ENCODE measurements at regions not wholly inside any gene's neighbourhood (a gene's known extent, or its start where the extent isn't known, plus 50 kb on each side); places are given as distances from the start of the nearest gene placed in this dataset.
A peak's percentile ranks its signal among the peaks of the same experiment; 100 is the strongest.

DNA sequence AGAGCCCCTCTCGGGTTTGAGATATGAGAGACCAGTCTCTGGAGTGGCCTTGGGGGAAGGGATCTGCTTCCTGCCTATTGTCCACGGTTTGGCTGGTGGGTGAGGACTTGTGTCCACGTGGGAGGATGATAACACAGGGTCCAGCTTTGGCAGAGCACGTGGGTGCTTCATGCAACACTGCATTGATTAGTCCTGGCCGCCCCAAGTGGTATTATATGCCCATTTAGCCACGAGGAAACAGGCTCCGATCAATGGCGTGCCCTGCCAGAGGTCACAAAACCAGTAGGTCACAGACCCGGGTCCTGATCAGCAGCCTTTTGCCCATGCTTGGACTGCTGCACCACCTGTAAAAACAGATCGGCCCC is 141.6 kb downstream of the RGS9 start:
- H3K27ac ChIP-seq (ENCODE audit: low read length): no peak overlapping the region
- H3K9ac ChIP-seq (ENCODE audit: low read depth, low read length): no peak overlapping the region

DNA sequence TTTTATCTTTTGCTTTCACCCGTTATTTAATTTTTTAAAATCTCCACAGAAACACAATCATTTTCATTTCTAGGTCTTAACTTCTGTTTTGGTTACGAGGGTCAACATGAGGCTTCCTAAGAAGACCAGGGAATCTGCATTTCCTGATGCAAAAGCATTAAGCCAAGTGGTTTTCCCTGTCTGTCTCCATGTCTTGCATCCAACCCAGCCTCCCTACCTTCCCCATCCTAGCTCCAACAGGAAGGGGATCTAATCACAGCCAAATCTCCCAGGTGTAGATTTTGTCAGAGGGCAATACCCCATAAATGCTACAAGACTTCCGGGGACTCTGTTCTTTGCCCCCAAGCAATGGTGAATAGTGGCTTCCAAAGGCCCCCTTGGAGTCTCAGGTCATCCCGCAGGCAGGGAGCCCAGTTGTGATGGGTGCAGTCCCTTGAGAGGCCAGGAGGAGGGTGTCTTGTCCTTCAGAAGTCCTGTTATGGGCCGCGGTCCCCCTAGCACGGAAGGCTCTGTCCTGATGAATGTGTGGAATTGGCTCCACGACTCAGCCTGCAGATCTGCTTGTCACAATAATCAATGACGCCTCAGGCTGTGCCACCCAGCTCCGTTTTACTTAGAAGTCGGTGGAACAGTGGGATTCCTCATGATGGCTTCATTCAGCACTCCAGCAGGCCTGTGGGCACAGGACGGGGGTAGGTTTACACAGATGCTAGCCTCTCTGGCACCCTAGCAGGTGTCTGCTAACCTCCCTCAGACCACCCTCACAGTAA is 141.1 kb downstream of the RGS9 start:
- no peaks in the 10 kb centered on the region for H3K36me3 ChIP-seq (ENCODE audit: insufficient read depth, low read length)
- TF ChIP-seq, protein P1, sequence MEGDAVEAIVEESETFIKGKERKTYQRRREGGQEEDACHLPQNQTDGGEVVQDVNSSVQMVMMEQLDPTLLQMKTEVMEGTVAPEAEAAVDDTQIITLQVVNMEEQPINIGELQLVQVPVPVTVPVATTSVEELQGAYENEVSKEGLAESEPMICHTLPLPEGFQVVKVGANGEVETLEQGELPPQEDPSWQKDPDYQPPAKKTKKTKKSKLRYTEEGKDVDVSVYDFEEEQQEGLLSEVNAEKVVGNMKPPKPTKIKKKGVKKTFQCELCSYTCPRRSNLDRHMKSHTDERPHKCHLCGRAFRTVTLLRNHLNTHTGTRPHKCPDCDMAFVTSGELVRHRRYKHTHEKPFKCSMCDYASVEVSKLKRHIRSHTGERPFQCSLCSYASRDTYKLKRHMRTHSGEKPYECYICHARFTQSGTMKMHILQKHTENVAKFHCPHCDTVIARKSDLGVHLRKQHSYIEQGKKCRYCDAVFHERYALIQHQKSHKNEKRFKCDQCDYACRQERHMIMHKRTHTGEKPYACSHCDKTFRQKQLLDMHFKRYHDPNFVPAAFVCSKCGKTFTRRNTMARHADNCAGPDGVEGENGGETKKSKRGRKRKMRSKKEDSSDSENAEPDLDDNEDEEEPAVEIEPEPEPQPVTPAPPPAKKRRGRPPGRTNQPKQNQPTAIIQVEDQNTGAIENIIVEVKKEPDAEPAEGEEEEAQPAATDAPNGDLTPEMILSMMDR (IDR thresholded peaks at IDR 0.05; ENCODE audit: borderline replicate concordance, extremely low read depth, low read length, poor library complexity, severe bottlenecking): peak; percentile 59
- TF ChIP-seq EZH2 (IDR thresholded peaks at IDR 0.05; ENCODE audit: borderline replicate concordance, low read depth, low read length, severe bottlenecking): no peak
- no peak for DNase-seq
- H3K79me2 ChIP-seq (ENCODE audit: insufficient read depth, low read length): no peaks in the 10 kb centered on the region
- H3K27me3 ChIP-seq (ENCODE audit: insufficient read depth, low read length, poor library complexity): no peaks in the 10 kb centered on the region
- H3K4me3 ChIP-seq (ENCODE audit: low read depth in 1 of 2, low read length in 2 of 2): no peak overlapping the region
- H3K9ac ChIP-seq (ENCODE audit: low read depth, low read length): no peak overlapping the region
- H3K4me2 ChIP-seq (ENCODE audit: insufficient read depth, low read length): no peak overlapping the region
- H2AFZ ChIP-seq (ENCODE audit: low read depth, low read length): no peak overlapping the region
- no peak for ATAC-seq (ENCODE audit: insufficient read depth, low read depth)
- no peaks in the 10 kb centered on the region for H3K9me3 ChIP-seq (ENCODE audit: insufficient read depth, low read length, severe bottlenecking)
- H3K4me1 ChIP-seq (ENCODE audit: insufficient read depth, low read length): no peaks in the 10 kb centered on the region
- no peak overlapping the region for H3K27ac ChIP-seq (ENCODE audit: low read length)
- H4K20me1 ChIP-seq (ENCODE audit: insufficient read depth, low read length): no peaks in the 10 kb centered on the region; the same call in 1 of the 2 replicates

More for the DNA sequence above, 141.6 kb downstream of the RGS9 start:
- Histone ChIP-seq H3K4me3 (ENCODE audit: low read depth in 1 of 2, low read length in 2 of 2) (no peak overlapping the region), H3K79me2 (ENCODE audit: insufficient read depth, low read length) (no peaks in the 10 kb centered on the region), H4K20me1 (ENCODE audit: insufficient read depth, low read length) (no peaks in the 10 kb centered on the region; the same call in 1 of the 2 replicates), H2AFZ (ENCODE audit: low read depth, low read length) (no peak overlapping the region), H3K27me3 (ENCODE audit: insufficient read depth, low read length, poor library complexity) (no peaks in the 10 kb centered on the region), H3K4me1 (ENCODE audit: insufficient read depth, low read length) (no peaks in the 10 kb centered on the region), H3K36me3 (ENCODE audit: insufficient read depth, low read length) (no peaks in the 10 kb centered on the region), H3K9me3 (ENCODE audit: insufficient read depth, low read length, severe bottlenecking) (no peaks in the 10 kb centered on the region), H3K4me2 (ENCODE audit: insufficient read depth, low read length) (no peak overlapping the region)
- ATAC-seq (ENCODE audit: insufficient read depth, low read depth): no peak
- TF ChIP-seq EZH2 (IDR thresholded peaks at IDR 0.05; ENCODE audit: borderline replicate concordance, low read depth, low read length, severe bottlenecking): no peak
- TF ChIP-seq, protein P1 (IDR thresholded peaks at IDR 0.05; ENCODE audit: borderline replicate concordance, extremely low read depth, low read length, poor library complexity, severe bottlenecking): no peak
- no peak for DNase-seq

DNA sequence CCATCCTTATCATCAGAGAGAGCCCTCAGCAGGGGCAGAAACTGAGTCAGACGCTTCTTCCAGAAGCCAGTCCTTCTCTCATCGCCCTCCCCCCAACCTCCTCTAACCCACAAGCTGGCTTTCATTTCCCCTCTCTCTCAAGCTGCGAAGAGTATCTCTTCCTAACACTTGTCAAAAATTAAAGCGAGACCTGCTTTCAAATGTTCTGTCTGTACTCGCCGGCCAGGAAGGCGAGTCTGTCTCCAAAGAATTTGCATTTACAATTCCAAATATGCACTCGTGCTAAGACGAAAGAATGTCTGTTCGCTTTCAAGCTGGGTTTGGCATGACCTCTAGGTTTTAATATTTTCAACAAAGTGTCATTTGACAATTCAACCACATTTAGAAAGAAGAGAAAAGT is 140.4 kb downstream of the RGS9 start:
- DNase-seq: no peak
- Histone ChIP-seq H4K20me1 (ENCODE audit: insufficient read depth, low read length) (no peaks in the 10 kb centered on the region; the same call in 1 of the 2 replicates), H3K4me3 (ENCODE audit: low read depth in 1 of 2, low read length in 2 of 2) (no peak overlapping the region), H2AFZ (ENCODE audit: low read depth, low read length) (no peak overlapping the region), H3K27me3 (ENCODE audit: insufficient read depth, low read length, poor library complexity) (no peaks in the 10 kb centered on the region), H3K9ac (ENCODE audit: low read depth, low read length) (no peak overlapping the region), H3K79me2 (ENCODE audit: insufficient read depth, low read length) (no peaks in the 10 kb centered on the region), H3K27ac (ENCODE audit: low read length) (no peak overlapping the region), H3K4me1 (ENCODE audit: insufficient read depth, low read length) (no peaks in the 10 kb centered on the region), H3K9me3 (ENCODE audit: insufficient read depth, low read length, severe bottlenecking) (no peaks in the 10 kb centered on the region), H3K4me2 (ENCODE audit: insufficient read depth, low read length) (no peak overlapping the region), H3K36me3 (ENCODE audit: insufficient read depth, low read length) (no peaks in the 10 kb centered on the region)
- no peak for TF ChIP-seq EZH2 (IDR thresholded peaks at IDR 0.05; ENCODE audit: borderline replicate concordance, low read depth, low read length, severe bottlenecking)
- TF ChIP-seq, protein P1 (IDR thresholded peaks at IDR 0.05; ENCODE audit: borderline replicate concordance, extremely low read depth, low read length, poor library complexity, severe bottlenecking): no peak
- no peak for ATAC-seq (ENCODE audit: insufficient read depth, low read depth)

All from DND-41 (cell line).